Left colon (tissue), 2 donors: ENCODE measurements at regions not wholly inside any gene's neighbourhood (a gene's known extent, or its start where the extent isn't known, plus 50 kb on each side); places are given as distances from the start of the nearest gene placed in this dataset.
"Not testable (repeated sequence)": the region's sequence is repeated elsewhere in the genome, so short reads cannot be mapped to it uniquely, and the experiment has no call there.

Experiments
- ATAC-seq: fragments of 200-7000 bp; cut with Tn5 transposase; one replicate; pipeline ENCODE4 v1.9.1; 2020; ENCODE audit warnings: mild to moderate bottlenecking, moderate library complexity
- DNase-seq, 2 donors: peaks; one replicate each; pipeline ENCODE4 v3.0.0-alpha.2; 2020
- intact Hi-C, 2 donors: fragments of 100-400 bp; cut with DNase I in 1 of 2; cut with micrococcal nuclease in 1 of 2; formaldehyde crosslinking; loops; one replicate each; pipeline versions ENCODE4 v1.11.2 to v1.14.0; 2022; cut with DNase I, micrococcal nuclease
- donor health status: DM: no; HTN: no; CAD: no.
- donor health status: DM: yes; HTN: yes; CAD: no.

DNA sequence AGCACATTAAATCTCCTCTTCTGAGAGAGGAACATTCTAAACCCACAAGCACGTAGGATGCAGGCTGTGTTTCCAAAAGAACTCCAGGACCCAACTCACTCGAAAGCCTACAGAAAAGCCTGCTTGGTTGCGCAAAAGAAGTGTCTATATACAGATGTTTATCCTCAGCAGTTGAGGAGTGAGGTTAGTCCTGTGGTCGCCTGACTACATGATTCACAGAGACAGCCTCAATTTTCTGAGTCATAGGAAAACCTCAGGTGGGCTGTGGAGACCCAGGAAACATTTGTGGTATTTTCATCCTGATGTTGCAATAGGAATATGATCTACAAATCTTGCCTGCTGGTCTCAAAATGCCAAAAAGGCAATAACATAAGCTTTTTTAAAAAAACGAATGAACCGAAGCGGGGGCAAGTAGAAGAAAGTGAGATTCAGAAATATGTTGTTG is 183.8 kb upstream of the THRB start:
- intact Hi-C loops: no loop called here
- ATAC-seq: no peak
- no peak for DNase-seq

GRCh38 chr3:24679429-24679828 is 184.8 kb upstream of the THRB start:
- DNase-seq (no peak), ATAC-seq (no peak)
- intact Hi-C loops: no loop called here

GRCh38 chr3:24680214-24680967 is 185.7 kb upstream of the THRB start:
- ATAC-seq: peak; percentile 77
- peak in 1 of 2 donors; percentile 75 for DNase-seq
- intact Hi-C loops: loop anchor here (5.0 to 10.0 kb wide), 3 partner anchors 446 to 686 kb away; no protein-coding TSS in a partner anchor

DNA sequence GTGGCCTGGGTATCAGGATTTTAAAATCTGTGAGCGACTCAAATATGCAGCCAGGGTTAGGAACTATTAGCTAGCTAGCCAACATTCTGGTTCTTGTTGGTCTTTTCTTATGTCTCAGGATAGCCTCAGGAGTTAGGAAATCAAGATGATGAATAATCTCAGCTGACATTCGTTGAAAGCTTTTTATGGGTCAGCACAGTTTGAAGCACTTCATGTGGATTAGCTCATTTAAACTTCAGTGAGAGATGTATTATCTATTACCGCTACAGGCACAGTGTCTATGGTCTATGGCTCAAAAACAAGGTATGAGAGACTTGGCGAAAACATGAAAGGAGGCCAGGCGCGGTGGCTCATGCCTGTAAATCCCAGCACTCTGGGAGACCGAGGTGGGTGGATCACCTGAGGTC is 187.5 kb upstream of the THRB start:
- DNase-seq (no peak), ATAC-seq (no peak)
- intact Hi-C loops: loop anchor here (5.0 to 10.0 kb wide), 3 partner anchors 447 to 687 kb away; no protein-coding TSS in a partner anchor

- DNase-seq: no peak
- intact Hi-C loops: loop anchor here (5.0 to 10.0 kb wide), 3 partner anchors 448 to 688 kb away; no protein-coding TSS in a partner anchor
- ATAC-seq: no peak
Observed at GRCh38 chr3:24683090-24683489, 188.4 kb upstream of the THRB start.

GRCh38 chr3:24683633-24684384 is 189.2 kb upstream of the THRB start:
- ATAC-seq: peak; percentile 38
- DNase-seq: peak in 1 of 2 donors; percentile 11
- intact Hi-C loops: loop anchor here (5.0 to 10.0 kb wide), 3 partner anchors 449 to 689 kb away; no protein-coding TSS in a partner anchor

GRCh38 chr3:24684506-24685023 is 189.9 kb upstream of the THRB start:
- ATAC-seq (no peak), DNase-seq (no peak)
- intact Hi-C loops: loop anchor here (5.0 to 10.0 kb wide), 3 partner anchors 450 to 690 kb away; no protein-coding TSS in a partner anchor

DNA sequence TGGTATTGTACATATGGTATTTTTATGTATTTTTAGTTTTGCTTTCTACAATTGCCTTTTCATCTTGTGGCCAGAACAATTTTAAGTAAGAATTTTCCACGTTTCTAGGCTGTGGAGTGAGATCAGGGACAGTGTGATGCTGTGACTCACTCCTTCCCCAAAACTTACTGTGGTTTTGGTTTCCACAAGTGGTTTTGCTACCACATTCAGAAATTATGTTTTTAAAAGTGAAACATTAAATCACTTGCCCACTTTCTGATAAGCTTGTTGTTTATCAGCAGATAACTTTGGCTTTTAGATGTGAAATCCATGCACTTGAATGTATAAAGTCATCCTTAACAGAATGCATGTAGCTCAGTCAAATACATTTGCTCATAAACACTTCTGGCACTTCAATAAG is 192.2 kb upstream of the THRB start:
- intact Hi-C loops: loop anchor here (10.0 kb wide), 2 partner anchors 452 to 692 kb away; no protein-coding TSS in a partner anchor
- ATAC-seq (no peak), DNase-seq (no peak)

- ATAC-seq (no peak), DNase-seq (no peak)
- intact Hi-C loops: loop anchor here (10.0 kb wide), 2 partner anchors 453 to 693 kb away; no protein-coding TSS in a partner anchor
Observed at GRCh38 chr3:24687671-24688070, 193.0 kb upstream of the THRB start.

DNA sequence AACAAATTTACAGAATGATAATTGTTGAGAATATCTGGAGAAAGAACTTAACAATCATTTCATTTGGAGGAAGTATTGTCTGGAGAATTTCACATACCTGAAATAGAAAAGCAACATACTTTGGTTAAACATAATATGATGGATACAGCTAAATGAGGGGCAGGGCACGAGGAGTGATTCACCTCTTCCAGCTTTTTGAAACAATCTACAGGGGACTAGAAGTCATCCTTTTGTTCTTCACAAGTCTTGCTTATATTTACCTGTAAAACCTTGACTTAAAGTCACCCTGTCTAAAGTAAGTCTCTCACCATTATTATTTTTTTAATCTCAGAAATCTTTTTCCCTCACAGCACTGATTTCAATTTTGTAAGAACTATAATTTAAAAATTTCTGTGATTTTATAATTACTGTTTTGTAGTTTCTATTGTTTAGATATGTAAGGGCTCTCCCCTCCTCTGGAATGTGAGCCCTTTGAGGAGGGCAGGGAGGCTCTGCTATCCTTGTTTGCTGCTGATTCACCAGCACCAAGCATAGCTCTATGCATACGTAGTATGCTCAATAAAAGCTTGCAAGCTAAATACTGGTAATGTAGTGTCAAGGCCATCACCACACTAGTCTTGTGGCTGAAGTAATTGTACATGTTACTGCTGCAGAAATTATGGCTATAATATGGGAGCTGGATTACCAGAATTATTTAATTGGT is 193.9 kb upstream of the THRB start:
- DNase-seq (no peak), ATAC-seq (no peak)
- intact Hi-C loops: loop anchor here (10.0 kb wide), 2 partner anchors 454 to 694 kb away; no protein-coding TSS in a partner anchor

GRCh38 chr3:24689353-24689752 is 194.7 kb upstream of the THRB start:
- DNase-seq (no peak), ATAC-seq (no peak)
- intact Hi-C loops: loop anchor here (10.0 kb wide), 2 partner anchors 455 to 695 kb away; no protein-coding TSS in a partner anchor

DNA sequence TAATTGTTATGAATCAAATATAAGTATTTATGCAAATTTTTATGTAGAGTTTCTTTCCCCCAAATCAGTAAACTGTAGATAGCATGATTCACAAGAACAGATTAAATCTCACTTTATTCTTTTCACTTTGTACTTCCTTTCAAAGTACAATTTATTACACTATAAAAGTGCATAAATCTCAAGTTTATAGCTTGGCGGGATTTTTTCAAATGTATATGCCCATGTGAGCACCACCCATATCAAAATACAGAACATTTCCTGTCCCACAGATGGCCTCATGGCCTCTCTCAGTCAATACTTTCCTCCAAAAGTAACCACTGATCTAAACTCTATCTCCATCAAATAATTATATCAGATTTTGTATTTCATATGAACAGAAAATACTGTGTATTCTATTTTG is 196.1 kb upstream of the THRB start:
- DNase-seq: no peak
- no peak for ATAC-seq
- intact Hi-C loops: no loop called here

- intact Hi-C loops, ATAC-seq: not testable (repeated sequence)
Observed at GRCh38 chr3:24699078-24699477, 204.4 kb upstream of the THRB start.

GRCh38 chr3:24704496-24704895 is 209.8 kb upstream of the THRB start:
- DNase-seq (no peak), ATAC-seq (no peak)
- intact Hi-C loops: no loop called here

More at GRCh38 chr3:24699078-24699477, 204.4 kb upstream of the THRB start:
- not testable (repeated sequence) for DNase-seq

- no peak for ATAC-seq
- DNase-seq: no peak
- intact Hi-C loops: no loop called here
Observed at GRCh38 chr3:24707936-24708335, 213.3 kb upstream of the THRB start.

DNA sequence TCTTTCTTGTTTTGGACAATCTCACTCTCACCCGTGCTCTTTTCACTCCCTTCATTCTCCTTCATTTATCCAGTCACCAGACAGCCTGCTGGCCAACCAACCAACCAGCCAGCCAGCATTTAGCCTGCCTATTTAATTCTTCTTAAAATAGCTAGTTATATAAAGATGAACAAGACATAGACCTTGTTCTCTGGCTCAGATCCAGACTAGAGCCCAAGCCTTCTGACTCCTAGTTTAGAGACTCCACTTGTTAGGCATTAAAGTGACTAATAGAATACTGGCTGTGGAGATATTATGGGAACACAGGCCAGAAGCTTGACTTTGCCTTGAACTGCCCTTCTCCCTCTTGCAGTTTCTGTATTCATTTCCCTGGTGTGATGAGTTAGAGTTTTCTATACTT is 215.3 kb upstream of the THRB start:
- no peak for DNase-seq

DNA sequence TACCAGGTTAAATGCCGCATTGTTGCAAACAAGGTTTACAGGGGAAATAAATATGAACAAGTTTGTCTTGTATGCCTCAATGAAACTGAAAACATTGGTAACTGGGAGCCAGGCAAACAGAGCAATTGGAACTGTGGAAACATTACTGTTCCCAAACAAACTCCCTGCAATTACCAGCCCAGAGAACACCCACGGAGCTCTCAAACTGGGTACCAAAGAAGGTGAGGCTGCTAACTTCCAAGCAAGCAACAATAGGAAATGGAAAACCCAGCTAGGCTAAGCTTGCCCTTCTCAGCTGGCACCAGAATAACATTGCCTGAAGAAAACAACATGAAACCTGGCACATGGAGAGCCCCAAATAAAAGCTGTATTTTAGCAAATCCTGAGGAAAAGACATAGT is 218.9 kb upstream of the THRB start:
- ATAC-seq: no peak
- intact Hi-C loops: no loop called here

More for the DNA sequence above, 215.3 kb upstream of the THRB start:
- ATAC-seq: no peak
- intact Hi-C loops: no loop called here

GRCh38 chr3:24714436-24714835 is 219.8 kb upstream of the THRB start:
- DNase-seq (no peak), ATAC-seq (no peak)
- intact Hi-C loops: no loop called here

More for the DNA sequence above, 218.9 kb upstream of the THRB start:
- DNase-seq: no peak
